ENCODE measurements at regions not wholly inside any gene's neighbourhood (a gene's known extent, or its start where the extent isn't known, plus 50 kb on each side); places are given as distances from the start of the nearest gene placed in this dataset.

DNA sequence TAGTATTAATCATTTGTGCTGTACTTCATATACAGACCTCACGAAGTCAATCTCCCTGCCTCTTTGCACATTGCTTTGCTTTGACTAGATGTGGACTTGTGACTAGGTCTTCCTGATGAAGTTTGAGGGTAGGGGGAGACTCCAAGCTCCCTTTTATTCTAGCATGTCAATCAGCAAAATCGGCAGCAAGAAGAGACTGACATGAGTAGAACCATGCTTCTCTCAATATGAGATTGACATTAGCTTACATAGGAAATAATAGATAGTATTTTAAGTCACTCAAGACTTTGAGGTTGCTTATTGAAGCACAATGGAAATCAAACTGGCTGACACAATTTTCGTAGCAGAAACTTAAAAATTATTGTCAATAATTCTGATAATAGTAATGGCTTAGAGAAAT lies 866.4 kb upstream of the ADAMTS5 start:
- no peak for DNase-seq
- Mint-ChIP-seq H3K36me3 (no peaks in the 10 kb centered on the region), H3K27me3 (peaks cover 0 to 2% of the 10 kb centered on the region in 2 donors), H3K4me3 (no peak overlapping the region), H3K4me1 (no peaks in the 10 kb centered on the region), H3K9me3 (peaks cover 0 to 13% (median 5%) of the 10 kb centered on the region in 8 donors), H3K27ac (no peak overlapping the region)
- ChIA-PET CTCF (ENCODE audit: partially characterized antibody) (no interaction called here), POLR2A (ENCODE audit: partially characterized antibody) (no interaction called here)
- H3K36me3 ChIP-seq (ENCODE audit: insufficient read depth, low read length): no peaks in the 10 kb centered on the region
- no peak overlapping the region for H3K27ac ChIP-seq (ENCODE audit: low read depth, low read length)
- H3K27me3 ChIP-seq (ENCODE audit: insufficient read depth, low read length): no peaks in the 10 kb centered on the region
- H3K4me1 ChIP-seq (ENCODE audit: insufficient read depth, low read length): no peaks in the 10 kb centered on the region
- intact Hi-C loops (cut with micrococcal nuclease): no loop called here
- no peaks in the 10 kb centered on the region for H3K9me3 ChIP-seq (ENCODE audit: control insufficient read depth in 1 of 2, low read length in 2 of 2)
- no peak overlapping the region for H3K4me3 ChIP-seq (ENCODE audit: low read length in 2 of 2)

DNA sequence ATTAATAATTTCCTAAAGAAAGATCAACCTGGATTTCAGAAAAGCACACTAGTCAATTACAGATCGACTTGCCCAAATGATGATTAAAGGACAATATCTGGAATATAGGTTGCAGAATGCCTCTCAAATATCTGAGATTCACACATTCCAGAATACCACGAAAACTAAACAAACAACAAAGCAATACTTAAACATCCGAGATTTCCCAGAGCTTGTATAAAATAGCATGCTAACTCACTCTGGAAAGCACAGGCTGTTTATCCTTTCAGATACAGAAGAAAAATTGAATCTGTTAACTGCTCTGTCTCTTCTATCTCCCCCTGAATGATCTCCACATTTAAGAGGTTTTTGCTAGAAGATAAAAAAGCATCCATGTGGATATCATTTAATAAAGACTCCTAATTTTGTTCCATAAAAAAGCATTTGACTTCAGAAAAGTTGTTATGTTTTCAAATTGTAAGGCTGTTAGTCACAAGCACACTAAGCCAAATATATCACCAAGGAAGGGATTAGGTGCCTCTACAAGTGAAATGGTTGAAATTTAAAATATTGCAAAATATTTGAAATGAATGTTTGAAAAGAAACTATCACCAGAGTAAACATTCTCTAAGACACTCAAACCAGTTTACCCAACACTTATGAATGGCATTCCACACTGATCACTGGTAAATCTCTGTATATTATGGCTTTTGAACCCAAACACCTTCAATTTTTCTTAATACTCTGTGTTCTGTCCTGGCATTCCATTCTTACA lies 865.1 kb upstream of the ADAMTS5 start:
- no peaks in the 10 kb centered on the region for H3K4me1 Mint-ChIP-seq
- intact Hi-C loops (cut with micrococcal nuclease): no loop called here
- H3K9me3 Mint-ChIP-seq: peaks cover 0 to 18% (median 5%) of the 10 kb centered on the region in 8 donors
- H3K27me3 Mint-ChIP-seq: peaks cover 0 to 2% of the 10 kb centered on the region in 2 donors
- no peak overlapping the region for H3K4me3 ChIP-seq (ENCODE audit: low read length in 2 of 2)
- H3K27ac ChIP-seq (ENCODE audit: low read depth, low read length): no peak overlapping the region
- no peaks in the 10 kb centered on the region for H3K36me3 Mint-ChIP-seq
- POLR2A ChIA-PET (ENCODE audit: partially characterized antibody): no interaction called here
- H3K36me3 ChIP-seq (ENCODE audit: insufficient read depth, low read length): no peaks in the 10 kb centered on the region
- no peak for DNase-seq
- H3K9me3 ChIP-seq (ENCODE audit: control insufficient read depth in 1 of 2, low read length in 2 of 2): no peaks in the 10 kb centered on the region
- CTCF ChIA-PET (ENCODE audit: partially characterized antibody): no interaction called here
- H3K4me1 ChIP-seq (ENCODE audit: insufficient read depth, low read length): no peaks in the 10 kb centered on the region
- H3K4me3 Mint-ChIP-seq: no peak overlapping the region
- no peak overlapping the region for H3K27ac Mint-ChIP-seq
- H3K27me3 ChIP-seq (ENCODE audit: insufficient read depth, low read length): no peaks in the 10 kb centered on the region

DNA sequence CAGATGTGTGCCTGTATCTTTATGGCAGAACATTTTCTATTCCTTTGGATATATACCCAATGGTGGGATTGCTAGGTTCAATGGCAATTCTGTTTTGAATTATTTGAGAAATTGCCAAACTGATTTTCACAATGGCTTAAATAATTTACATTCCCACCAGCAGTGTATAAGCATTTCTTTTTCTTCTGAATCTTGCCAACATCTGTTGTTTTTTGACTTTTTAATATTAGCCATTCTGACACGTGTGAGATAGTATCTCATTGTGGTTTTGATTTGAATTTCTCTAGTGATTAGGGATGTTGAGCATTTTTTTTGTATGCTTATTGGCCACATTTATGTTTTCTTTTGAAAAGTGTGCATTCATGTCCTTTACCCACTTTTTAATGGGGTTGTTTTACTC lies 864.3 kb upstream of the ADAMTS5 start:
- H3K27me3 Mint-ChIP-seq: peaks cover 0 to 3% of the 10 kb centered on the region in 2 donors
- no peak overlapping the region for H3K4me3 ChIP-seq (ENCODE audit: low read length in 2 of 2)
- H3K27ac Mint-ChIP-seq: no peak overlapping the region
- no peak overlapping the region for H3K27ac ChIP-seq (ENCODE audit: low read depth, low read length)
- H3K36me3 Mint-ChIP-seq: no peaks in the 10 kb centered on the region
- H3K9me3 ChIP-seq (ENCODE audit: control insufficient read depth in 1 of 2, low read length in 2 of 2): no peaks in the 10 kb centered on the region
- ChIA-PET CTCF (ENCODE audit: partially characterized antibody) (no interaction called here), POLR2A (ENCODE audit: partially characterized antibody) (no interaction called here)
- peaks cover 0 to 1% (median 0%) of the 10 kb centered on the region in 4 donors for H3K4me1 Mint-ChIP-seq
- intact Hi-C loops (cut with micrococcal nuclease): no loop called here
- peaks cover 0 to 19% (median 7%) of the 10 kb centered on the region in 8 donors for H3K9me3 Mint-ChIP-seq
- no peaks in the 10 kb centered on the region for H3K36me3 ChIP-seq (ENCODE audit: insufficient read depth, low read length)
- no peak for DNase-seq
- H3K27me3 ChIP-seq (ENCODE audit: insufficient read depth, low read length): no peaks in the 10 kb centered on the region
- H3K4me1 ChIP-seq (ENCODE audit: insufficient read depth, low read length): no peaks in the 10 kb centered on the region
- no peak overlapping the region for H3K4me3 Mint-ChIP-seq

DNA sequence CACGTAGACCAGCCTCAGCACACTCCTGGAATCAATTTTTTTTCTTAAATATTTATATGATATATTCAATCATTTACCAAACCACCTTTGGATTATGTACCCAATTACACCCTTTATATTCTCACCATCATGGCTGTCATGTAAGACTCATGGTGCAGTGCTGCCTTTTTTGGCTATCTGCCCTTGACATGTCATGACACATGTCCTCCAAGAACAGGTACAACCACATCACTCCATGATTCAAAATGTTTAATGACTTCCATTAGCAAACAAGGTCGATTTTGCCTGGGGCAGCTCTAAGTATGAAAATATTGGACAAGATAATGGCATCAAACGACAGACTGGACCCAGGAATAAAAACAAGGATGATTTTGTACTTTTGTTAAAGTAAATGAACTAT lies 861.1 kb upstream of the ADAMTS5 start:
- Mint-ChIP-seq H3K27me3 (peaks cover 0 to 3% of the 10 kb centered on the region in 2 donors), H3K4me1 (peaks cover 0 to 1% (median 0%) of the 10 kb centered on the region in 4 donors), H3K27ac (no peak overlapping the region), H3K4me3 (no peak overlapping the region), H3K36me3 (no peaks in the 10 kb centered on the region), H3K9me3 (peaks cover 0 to 20% (median 6%) of the 10 kb centered on the region in 8 donors)
- Histone ChIP-seq H3K27ac (ENCODE audit: low read depth, low read length) (no peak overlapping the region), H3K27me3 (ENCODE audit: insufficient read depth, low read length) (no peaks in the 10 kb centered on the region), H3K4me3 (ENCODE audit: low read length in 2 of 2) (no peak overlapping the region), H3K9me3 (ENCODE audit: control insufficient read depth in 1 of 2, low read length in 2 of 2) (no peaks in the 10 kb centered on the region), H3K36me3 (ENCODE audit: insufficient read depth, low read length) (no peaks in the 10 kb centered on the region), H3K4me1 (ENCODE audit: insufficient read depth, low read length) (no peaks in the 10 kb centered on the region)
- CTCF ChIA-PET (ENCODE audit: partially characterized antibody): no interaction called here
- DNase-seq: no peak
- intact Hi-C loops (cut with micrococcal nuclease): no loop called here
- POLR2A ChIA-PET (ENCODE audit: partially characterized antibody): no interaction called here

DNA sequence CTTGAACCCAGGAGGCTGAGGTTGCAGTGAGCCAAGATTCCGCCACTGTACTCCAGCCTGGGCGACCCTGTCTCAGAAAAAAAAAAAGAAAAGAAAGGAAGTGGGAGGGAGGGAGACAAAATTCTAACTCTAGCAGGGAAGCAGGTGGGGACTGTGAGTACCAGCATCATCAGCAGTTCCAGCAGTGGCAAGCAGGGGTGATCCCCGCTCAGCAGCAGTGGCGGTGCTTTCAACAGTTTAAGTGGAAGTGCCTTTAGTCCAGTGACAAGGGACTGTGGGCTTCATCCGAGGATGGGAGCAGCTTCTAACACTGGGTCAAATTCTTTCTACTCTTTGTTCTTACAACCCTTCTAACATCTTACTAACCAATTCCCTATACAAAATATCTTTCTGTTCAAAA lies 858.1 kb upstream of the ADAMTS5 start:
- no peaks in the 10 kb centered on the region for H3K9me3 ChIP-seq (ENCODE audit: control insufficient read depth in 1 of 2, low read length in 2 of 2)
- H3K27ac ChIP-seq (ENCODE audit: low read depth, low read length): no peak overlapping the region
- no peak overlapping the region for H3K4me3 ChIP-seq (ENCODE audit: low read length in 2 of 2)
- Mint-ChIP-seq H3K9me3 (peaks cover 0 to 20% (median 5%) of the 10 kb centered on the region in 8 donors), H3K27me3 (peaks cover 0 to 1% of the 10 kb centered on the region in 2 donors), H3K27ac (no peak overlapping the region), H3K4me1 (peaks cover 0 to 1% (median 0%) of the 10 kb centered on the region in 4 donors), H3K36me3 (no peaks in the 10 kb centered on the region), H3K4me3 (no peak overlapping the region)
- ChIA-PET POLR2A (ENCODE audit: partially characterized antibody) (no interaction called here), CTCF (ENCODE audit: partially characterized antibody) (no interaction called here)
- no peaks in the 10 kb centered on the region for H3K36me3 ChIP-seq (ENCODE audit: insufficient read depth, low read length)
- DNase-seq: no peak
- no peaks in the 10 kb centered on the region for H3K27me3 ChIP-seq (ENCODE audit: insufficient read depth, low read length)
- no peaks in the 10 kb centered on the region for H3K4me1 ChIP-seq (ENCODE audit: insufficient read depth, low read length)
- intact Hi-C loops (cut with micrococcal nuclease): no loop called here

DNA sequence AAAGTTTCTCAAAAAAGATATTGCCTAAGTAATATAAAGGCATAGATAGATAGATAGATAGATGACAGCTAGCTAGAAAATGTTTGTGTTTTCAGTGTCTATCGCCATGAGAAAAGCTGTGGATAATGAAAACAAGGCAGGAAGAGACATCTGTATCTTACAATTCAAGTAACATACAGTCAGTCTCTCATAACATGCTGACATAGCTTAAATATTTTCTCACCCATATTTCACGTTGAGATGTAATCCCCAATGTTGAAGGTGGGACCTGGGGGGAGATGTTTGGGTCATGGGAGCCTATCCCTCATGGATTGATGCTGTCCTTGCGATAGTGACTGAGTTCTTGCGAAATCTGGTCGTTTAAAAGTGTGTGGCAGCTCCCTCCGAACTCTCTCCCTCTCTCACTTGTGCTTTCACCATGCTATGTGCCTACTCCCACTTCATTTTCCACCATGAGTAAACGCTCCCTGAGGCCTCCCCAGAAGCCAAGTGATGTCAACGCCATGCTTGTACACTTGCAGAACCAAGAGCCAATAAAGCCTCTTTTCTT lies 856.8 kb upstream of the ADAMTS5 start:
- H3K27ac ChIP-seq (ENCODE audit: low read depth, low read length): no peak overlapping the region
- H3K36me3 Mint-ChIP-seq: no peaks in the 10 kb centered on the region
- H3K9me3 ChIP-seq (ENCODE audit: control insufficient read depth in 1 of 2, low read length in 2 of 2): no peaks in the 10 kb centered on the region
- peaks cover 0 to 14% (median 4%) of the 10 kb centered on the region in 8 donors for H3K9me3 Mint-ChIP-seq
- H3K27ac Mint-ChIP-seq: no peak overlapping the region
- no peaks in the 10 kb centered on the region for H3K27me3 ChIP-seq (ENCODE audit: insufficient read depth, low read length)
- peaks cover 0 to 1% (median 0%) of the 10 kb centered on the region in 4 donors for H3K4me1 Mint-ChIP-seq
- H3K27me3 Mint-ChIP-seq: peaks cover 0 to 1% of the 10 kb centered on the region in 2 donors
- no peak overlapping the region for H3K4me3 ChIP-seq (ENCODE audit: low read length in 2 of 2)
- H3K4me3 Mint-ChIP-seq: no peak overlapping the region
- POLR2A ChIA-PET (ENCODE audit: partially characterized antibody): no interaction called here
- intact Hi-C loops (cut with micrococcal nuclease): no loop called here
- no peaks in the 10 kb centered on the region for H3K36me3 ChIP-seq (ENCODE audit: insufficient read depth, low read length)
- H3K4me1 ChIP-seq (ENCODE audit: insufficient read depth, low read length): no peaks in the 10 kb centered on the region
- no peak for DNase-seq
- CTCF ChIA-PET (ENCODE audit: partially characterized antibody): no interaction called here

DNA sequence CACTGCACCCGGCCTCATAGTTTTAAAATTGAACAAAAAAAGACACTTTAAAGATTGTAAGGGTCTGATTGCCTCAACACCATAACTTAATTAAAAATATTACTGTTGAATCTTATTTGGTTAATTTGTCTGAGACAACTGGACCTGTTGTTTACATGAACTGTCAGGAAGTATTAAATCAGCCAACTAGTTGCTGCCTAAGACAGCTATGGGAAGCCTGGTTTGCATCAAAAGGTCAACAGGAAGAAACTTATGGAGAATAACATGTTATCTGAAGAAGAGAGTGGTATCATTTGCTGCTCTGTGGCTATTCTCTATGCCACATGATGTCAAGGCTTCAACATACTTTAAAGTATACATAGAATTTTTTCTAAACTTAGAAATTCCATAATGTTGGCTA lies 853.5 kb upstream of the ADAMTS5 start:
- H3K4me1 Mint-ChIP-seq: no peaks in the 10 kb centered on the region

More for the DNA sequence above, 853.5 kb upstream of the ADAMTS5 start:
- intact Hi-C loops (cut with micrococcal nuclease): no loop called here
- Histone ChIP-seq H3K27ac (ENCODE audit: low read depth, low read length) (no peak overlapping the region), H3K36me3 (ENCODE audit: insufficient read depth, low read length) (no peaks in the 10 kb centered on the region), H3K4me3 (ENCODE audit: low read length in 2 of 2) (no peak overlapping the region), H3K4me1 (ENCODE audit: insufficient read depth, low read length) (no peaks in the 10 kb centered on the region), H3K27me3 (ENCODE audit: insufficient read depth, low read length) (no peaks in the 10 kb centered on the region), H3K9me3 (ENCODE audit: control insufficient read depth in 1 of 2, low read length in 2 of 2) (no peaks in the 10 kb centered on the region)
- ChIA-PET CTCF (ENCODE audit: partially characterized antibody) (no interaction called here), POLR2A (ENCODE audit: partially characterized antibody) (no interaction called here)
- Mint-ChIP-seq H3K4me3 (no peak overlapping the region), H3K27ac (no peak overlapping the region), H3K27me3 (no peaks in the 10 kb centered on the region), H3K36me3 (no peaks in the 10 kb centered on the region), H3K9me3 (peaks cover 0 to 3% (median 0%) of the 10 kb centered on the region in 8 donors)
- no peak for DNase-seq

All from CD4-positive, alpha-beta memory T cell (primary cell).